ENCODE measurements at regions not wholly inside any gene's neighbourhood (a gene's known extent, or its start where the extent isn't known, plus 50 kb on each side); places are given as distances from the start of the nearest gene placed in this dataset.

DNA sequence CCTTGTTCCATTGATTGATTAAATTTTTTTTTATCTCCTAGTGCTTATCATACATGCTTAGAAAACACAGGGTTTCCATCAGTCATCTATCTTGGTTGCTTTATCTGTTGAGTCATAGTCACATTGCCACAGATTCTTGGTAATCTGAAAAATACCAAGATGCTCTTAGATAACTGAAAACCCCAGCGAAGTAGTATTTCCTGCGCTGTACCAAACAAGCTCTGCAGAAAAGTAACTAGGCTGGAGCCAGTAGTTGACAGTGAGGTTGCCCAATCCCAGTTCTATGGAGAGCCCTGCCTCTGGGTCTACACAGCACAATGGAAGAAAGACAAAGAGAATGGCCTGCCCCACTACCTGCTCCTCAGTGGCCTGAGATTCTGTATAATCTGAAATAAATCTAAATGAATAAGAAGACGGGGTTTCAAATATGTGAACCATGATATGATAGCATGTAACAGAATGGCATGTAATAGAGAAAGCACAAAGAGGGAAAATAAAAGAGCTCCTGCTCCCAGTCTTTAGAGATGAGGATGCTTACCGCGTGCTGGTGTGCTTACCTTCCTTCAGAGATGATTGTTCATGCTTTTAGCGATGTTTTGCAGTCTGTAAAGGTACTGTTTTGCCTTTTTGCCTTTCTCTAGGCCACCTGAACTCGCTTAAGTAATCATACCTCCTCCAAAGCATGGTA, 55.3 kb upstream of the RAPGEF2 start:
- Histone ChIP-seq H3K4me1 (ENCODE audit: control insufficient read depth, insufficient read depth, low read length) (no peaks in the 10 kb centered on the region; the same call in 1 of the 2 replicates), H3K9me3 (ENCODE audit: control insufficient read depth, insufficient read depth, low read depth, low read length) (no peaks in the 10 kb centered on the region), H3K27ac (ENCODE audit: extremely low read depth, low read depth, low read length) (peak overlapping the region; percentile 32; the same call in 1 of the 2 replicates), H3K36me3 (ENCODE audit: control insufficient read depth in 2 of 2, insufficient read depth in 1 of 2, low read length in 2 of 2) (no peaks in the 10 kb centered on the region), H3K4me3 (ENCODE audit: low read depth, low read length) (no peak overlapping the region)
- ChIA-PET CTCF (interaction anchor here (0.5 to 0.6 kb wide), 2 partner anchors 208 to 248 kb away, joined by 3 to 4 read pairs; no protein-coding TSS in a partner anchor), POLR2A (no interaction called here)
- TF ChIP-seq GLI2 (tag by site-specific recombination; IDR thresholded peaks at IDR 0.05; ENCODE audit: borderline replicate concordance, low read depth): no peak
- no peak for TF ChIP-seq ZNF791 (tag by site-specific recombination; IDR thresholded peaks at IDR 0.05)
- no peak for TF ChIP-seq SP3 (tag by site-specific recombination; IDR thresholded peaks at IDR 0.05)
- TF ChIP-seq ZNF621 (tag by site-specific recombination; IDR thresholded peaks at IDR 0.05): no peak
- TF ChIP-seq ZNF324 (tag by site-specific recombination; IDR thresholded peaks at IDR 0.05): no peak
- no peak for TF ChIP-seq ZNF624 (tag by site-specific recombination; IDR thresholded peaks at IDR 0.05)
- TF ChIP-seq ZNF350 (tag by site-specific recombination; IDR thresholded peaks at IDR 0.05): no peak
- TF ChIP-seq ZNF600 (tag by site-specific recombination; IDR thresholded peaks at IDR 0.05): no peak
- TF ChIP-seq HOXC10 (CRISPR knock-in tag; IDR thresholded peaks at IDR 0.05): no peak

- Histone ChIP-seq H3K36me3 (ENCODE audit: control insufficient read depth in 2 of 2, insufficient read depth in 1 of 2, low read length in 2 of 2) (no peaks in the 10 kb centered on the region), H3K9me3 (ENCODE audit: control insufficient read depth, insufficient read depth, low read depth, low read length) (no peaks in the 10 kb centered on the region), H3K4me1 (ENCODE audit: control insufficient read depth, insufficient read depth, low read length) (no peaks in the 10 kb centered on the region; the same call in 1 of the 2 replicates), H3K4me3 (ENCODE audit: low read depth, low read length) (peak overlapping the region; percentile 19), H3K27ac (ENCODE audit: extremely low read depth, low read depth, low read length) (peak overlapping the region; percentile 32)
- POLR2A ChIA-PET: no interaction called here
- CTCF ChIA-PET: no interaction called here
- no peak for TF ChIP-seq ZNF704 (tag by site-specific recombination; IDR thresholded peaks at IDR 0.05)
- peak; percentile 80 for TF ChIP-seq ZNF629 (tag by site-specific recombination; IDR thresholded peaks at IDR 0.05)
- TF ChIP-seq ZBTB17 (tag by site-specific recombination; IDR thresholded peaks at IDR 0.05): peak; percentile 70
- TF ChIP-seq ZNF514 (tag by site-specific recombination; IDR thresholded peaks at IDR 0.05): no peak
- no peak for TF ChIP-seq TSHZ1 (tag by site-specific recombination; IDR thresholded peaks at IDR 0.05; ENCODE audit: borderline replicate concordance)
- TF ChIP-seq ZNF354C (tag by site-specific recombination; IDR thresholded peaks at IDR 0.05; ENCODE audit: borderline replicate concordance, low read depth): no peak
- no peak for TF ChIP-seq ZNF394 (tag by site-specific recombination; IDR thresholded peaks at IDR 0.05; ENCODE audit: borderline replicate concordance)
- no peak for TF ChIP-seq GLI4 (tag by site-specific recombination; IDR thresholded peaks at IDR 0.05)
- TF ChIP-seq, protein P1, sequence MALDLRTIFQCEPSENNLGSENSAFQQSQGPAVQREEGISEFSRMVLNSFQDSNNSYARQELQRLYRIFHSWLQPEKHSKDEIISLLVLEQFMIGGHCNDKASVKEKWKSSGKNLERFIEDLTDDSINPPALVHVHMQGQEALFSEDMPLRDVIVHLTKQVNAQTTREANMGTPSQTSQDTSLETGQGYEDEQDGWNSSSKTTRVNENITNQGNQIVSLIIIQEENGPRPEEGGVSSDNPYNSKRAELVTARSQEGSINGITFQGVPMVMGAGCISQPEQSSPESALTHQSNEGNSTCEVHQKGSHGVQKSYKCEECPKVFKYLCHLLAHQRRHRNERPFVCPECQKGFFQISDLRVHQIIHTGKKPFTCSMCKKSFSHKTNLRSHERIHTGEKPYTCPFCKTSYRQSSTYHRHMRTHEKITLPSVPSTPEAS (tag by site-specific recombination; IDR thresholded peaks at IDR 0.05): no peak
- TF ChIP-seq, protein P2, sequence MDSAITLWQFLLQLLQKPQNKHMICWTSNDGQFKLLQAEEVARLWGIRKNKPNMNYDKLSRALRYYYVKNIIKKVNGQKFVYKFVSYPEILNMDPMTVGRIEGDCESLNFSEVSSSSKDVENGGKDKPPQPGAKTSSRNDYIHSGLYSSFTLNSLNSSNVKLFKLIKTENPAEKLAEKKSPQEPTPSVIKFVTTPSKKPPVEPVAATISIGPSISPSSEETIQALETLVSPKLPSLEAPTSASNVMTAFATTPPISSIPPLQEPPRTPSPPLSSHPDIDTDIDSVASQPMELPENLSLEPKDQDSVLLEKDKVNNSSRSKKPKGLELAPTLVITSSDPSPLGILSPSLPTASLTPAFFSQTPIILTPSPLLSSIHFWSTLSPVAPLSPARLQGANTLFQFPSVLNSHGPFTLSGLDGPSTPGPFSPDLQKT (IDR thresholded peaks at IDR 0.05; ENCODE audit: borderline replicate concordance, low read depth, low read length): no peak
- TF ChIP-seq ZNF768 (tag by site-specific recombination; IDR thresholded peaks at IDR 0.05): no peak
- TF ChIP-seq ZNF202 (tag by site-specific recombination; IDR thresholded peaks at IDR 0.05; ENCODE audit: borderline replicate concordance): no peak
- TF ChIP-seq, protein P3, sequence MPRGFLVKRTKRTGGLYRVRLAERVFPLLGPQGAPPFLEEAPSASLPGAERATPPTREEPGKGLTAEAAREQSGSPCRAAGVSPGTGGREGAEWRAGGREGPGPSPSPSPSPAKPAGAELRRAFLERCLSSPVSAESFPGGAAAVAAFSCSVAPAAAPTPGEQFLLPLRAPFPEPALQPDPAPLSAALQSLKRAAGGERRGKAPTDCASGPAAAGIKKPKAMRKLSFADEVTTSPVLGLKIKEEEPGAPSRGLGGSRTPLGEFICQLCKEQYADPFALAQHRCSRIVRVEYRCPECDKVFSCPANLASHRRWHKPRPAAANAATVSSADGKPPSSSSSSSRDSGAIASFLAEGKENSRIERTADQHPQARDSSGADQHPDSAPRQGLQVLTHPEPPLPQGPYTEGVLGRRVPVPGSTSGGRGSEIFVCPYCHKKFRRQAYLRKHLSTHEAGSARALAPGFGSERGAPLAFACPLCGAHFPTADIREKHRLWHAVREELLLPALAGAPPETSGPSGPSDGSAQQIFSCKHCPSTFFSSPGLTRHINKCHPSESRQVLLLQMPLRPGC (tag by site-specific recombination; IDR thresholded peaks at IDR 0.05): peak; percentile 39; the same call in 1 of the 2 replicates
- TF ChIP-seq ZNF302 (tag by site-specific recombination; IDR thresholded peaks at IDR 0.05; ENCODE audit: low read depth): no peak
- TF ChIP-seq ZNF600 (tag by site-specific recombination; IDR thresholded peaks at IDR 0.05): peak; percentile 96
These were observed 54.6 kb upstream of the RAPGEF2 start for GRCh38 chr4:159048166-159048886.
